ENCODE measurements at regions not wholly inside any gene's neighbourhood (a gene's known extent, or its start where the extent isn't known, plus 50 kb on each side); places are given as distances from the start of the nearest gene placed in this dataset.

DNA sequence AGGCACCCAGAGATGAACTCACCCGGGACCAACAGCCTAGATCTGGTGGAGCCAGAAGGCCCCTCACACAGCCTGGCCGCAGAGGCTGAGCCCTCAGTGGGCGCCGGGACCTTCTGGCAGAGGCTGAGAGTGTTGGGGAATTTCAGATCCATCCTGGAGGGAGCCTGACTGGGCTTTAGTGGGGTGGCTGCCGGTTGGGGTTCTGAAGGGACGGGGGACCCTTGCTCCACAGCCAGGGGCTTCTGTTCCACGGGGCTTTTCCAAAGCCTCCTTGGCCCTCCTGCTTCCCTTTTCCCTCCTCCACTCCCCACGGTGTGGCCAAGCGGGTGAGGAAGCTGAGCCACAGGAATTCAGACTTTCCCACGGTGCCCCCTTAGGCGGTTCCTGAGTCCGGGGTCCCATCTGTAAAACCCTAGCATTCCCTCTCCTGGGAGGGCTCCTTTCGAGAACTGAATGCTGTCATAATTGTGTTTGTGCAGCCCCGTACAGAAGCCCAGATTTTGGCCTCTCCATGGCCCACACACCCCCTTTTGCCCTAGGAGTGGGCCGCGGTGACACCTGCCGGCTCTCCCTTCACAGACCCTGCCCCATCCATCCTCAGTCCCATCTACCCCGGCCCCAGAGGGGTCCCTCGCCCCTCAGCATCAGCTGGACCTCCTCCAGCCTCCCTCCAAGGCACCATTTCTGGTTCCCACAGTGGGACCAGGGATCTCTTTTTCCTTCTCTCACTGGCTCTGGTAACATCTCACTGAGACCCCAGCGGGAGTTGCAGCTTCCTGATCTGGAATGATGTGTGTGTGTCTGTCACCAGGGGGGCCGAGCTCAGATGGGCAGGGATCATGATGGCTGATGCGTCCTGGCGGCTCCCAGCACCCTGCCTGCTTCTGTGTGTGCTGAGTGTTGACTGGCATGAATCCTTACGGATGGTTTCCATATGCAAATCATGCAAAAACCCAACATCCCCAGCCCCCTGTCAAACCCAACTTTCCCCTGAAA is 1048.4 kb downstream of the TBC1D22A start:
- no peak for DNase-seq

DNA sequence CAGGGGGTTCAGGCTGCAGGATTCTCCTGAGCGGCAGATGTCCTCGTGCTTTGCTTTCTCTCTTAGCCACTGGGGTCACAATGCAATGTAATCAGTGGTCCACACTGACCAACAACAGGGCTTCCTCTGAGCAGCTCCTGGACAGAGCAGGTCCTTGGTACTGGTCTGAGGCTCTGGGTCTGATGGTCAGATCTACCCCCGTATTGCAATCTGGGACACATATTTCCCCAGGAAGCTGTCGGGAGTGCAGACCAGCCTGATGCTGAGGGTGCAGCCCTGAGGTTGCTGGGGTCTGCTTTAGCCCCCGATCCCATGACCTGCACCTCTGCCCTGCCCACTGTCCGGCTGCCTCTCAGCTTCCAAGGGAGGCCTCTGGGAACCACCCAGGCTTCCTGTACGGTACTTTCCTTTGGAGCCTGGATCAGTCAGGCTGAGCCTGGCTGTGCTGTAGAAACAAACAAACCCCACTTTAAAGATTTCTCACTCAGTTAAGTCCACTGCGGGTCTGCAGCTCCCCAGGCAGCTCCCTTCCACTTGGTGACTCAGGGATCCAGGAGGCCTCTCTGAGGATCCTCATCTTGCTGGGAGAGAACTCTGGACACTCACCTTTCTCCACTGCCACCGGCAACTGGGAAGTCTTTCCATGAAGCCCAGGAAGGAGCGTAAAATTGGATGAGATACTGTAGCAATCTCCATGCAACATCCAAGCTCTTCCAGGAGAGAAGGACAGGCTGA is 1046.6 kb downstream of the TBC1D22A start:
- no peak for DNase-seq

DNA sequence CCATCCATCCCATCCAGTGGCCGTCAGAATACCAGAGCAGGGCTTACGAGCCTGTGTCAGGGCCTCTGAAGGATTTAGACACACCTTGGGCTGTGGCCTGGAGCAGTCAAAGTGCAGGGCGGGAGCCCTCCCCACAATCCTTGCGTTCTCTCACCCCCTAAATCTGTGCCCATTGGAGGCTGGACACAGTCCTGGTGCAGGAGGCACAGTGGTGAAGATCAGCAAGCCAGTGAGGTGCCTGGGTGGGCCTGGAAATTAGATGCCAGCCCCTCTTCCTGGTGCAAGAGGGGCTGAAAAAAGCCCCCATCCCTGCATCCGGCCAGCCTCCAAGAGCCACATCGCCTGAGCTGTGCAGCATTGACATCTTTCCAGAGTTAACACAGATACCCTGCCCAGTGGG is 1045.8 kb downstream of the TBC1D22A start:
- DNase-seq: no peak

DNA sequence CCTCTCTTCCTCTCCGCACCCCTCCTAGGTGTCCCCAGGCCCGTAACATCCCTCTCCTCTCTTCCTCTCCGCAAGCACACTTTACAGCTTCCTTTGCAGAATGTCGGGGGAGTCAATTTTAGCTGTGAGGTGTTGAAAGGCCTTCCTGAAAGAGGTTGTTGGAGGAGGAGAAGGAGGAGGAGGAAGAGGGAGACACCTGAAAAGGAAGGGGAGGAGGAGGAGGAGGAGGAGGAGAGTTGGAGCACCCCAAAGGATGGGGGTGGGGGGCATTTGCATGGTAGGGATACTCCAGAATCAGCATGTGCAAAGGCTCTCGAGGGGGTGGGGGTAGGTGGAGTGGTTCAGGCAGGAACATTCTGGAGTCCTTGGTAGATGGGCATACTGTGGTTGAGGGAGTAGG is 1045.1 kb downstream of the TBC1D22A start:
- no peak for DNase-seq

DNA sequence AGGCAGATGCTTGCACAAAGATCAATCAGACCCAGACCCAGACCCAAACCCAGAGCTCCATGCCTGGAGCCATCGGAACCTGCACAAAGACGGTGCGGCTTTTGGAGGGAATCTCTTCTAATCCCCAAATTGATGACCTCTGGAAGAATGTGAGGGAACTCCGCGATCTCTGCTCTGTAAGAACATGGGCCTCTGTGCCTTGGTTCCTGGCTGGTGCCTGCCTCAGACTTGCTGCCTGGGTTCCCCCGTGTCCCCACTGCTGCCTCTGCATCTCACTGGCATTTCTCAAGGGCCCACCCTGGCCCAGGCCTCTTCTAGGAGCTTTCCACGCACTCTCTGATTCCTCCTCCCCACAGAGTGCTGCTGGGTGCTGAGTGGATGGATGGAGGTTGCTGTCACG is 1044.4 kb downstream of the TBC1D22A start:
- no peak for DNase-seq

DNA sequence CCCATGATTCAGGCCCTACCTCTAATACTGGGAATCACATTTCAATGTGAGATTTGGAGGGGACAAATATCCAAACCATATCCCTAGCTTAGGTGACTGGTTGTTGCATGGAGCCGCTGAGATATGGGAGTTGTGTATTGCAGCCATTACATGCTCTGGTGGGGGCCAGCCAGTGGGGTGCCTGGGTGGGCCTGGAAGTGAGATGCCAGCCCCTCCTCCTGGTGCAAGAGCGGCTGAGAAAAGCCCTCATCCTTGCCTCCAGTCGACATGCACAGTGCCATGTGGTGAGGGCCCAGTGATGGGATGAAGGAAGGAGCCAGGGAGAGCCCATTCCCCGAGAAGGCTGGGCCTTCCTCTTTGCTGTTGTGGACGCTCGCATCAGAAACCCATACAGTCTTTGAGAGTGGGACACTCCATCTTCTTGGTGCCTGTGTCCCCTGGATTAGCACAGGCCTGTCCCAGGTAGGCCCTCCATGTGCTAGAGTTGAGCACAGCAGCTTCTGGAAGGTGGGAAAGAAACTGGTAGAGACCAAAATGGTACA is 1043.0 kb downstream of the TBC1D22A start:
- DNase-seq: no peak

DNA sequence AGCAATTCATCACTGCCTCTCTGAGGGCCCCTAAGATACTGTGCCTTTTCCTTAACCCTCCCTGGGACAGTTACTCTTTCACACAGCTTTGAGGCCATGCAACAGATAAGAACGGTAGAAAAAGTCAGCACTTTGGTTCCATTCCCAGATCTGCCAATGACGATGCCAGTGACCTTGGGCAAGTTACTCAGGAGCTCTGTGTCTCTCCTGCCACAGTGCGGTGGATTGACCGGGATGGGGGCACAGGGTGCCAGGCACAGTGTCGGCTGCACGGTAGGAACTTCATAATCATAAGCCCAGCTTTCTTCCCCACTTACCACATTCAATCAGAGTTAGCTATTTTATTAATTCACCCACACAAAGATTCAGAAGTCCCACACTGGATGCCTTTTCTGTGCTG is 1041.8 kb downstream of the TBC1D22A start:
- DNase-seq: no peak

DNA sequence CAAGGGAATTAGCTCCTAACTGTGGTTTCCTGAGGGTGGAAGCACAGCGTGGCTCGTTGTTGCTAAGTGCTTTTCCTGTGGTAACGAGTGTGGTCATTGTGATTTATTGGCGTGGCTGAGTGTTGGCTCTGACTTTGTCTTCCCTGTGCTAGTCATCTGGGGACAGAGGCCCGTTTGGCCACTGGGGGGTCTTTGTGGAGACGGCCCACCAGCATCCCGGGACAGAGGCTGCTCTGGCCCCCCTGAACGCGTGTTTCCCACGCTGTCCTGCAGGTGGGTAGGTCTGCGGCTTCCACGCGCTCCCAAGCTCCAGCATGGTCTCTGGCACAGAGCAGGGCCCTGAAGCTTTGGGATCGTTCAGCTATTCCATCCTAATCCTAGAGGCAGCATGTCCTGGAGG is 1040.0 kb downstream of the TBC1D22A start:
- DNase-seq: no peak

DNA sequence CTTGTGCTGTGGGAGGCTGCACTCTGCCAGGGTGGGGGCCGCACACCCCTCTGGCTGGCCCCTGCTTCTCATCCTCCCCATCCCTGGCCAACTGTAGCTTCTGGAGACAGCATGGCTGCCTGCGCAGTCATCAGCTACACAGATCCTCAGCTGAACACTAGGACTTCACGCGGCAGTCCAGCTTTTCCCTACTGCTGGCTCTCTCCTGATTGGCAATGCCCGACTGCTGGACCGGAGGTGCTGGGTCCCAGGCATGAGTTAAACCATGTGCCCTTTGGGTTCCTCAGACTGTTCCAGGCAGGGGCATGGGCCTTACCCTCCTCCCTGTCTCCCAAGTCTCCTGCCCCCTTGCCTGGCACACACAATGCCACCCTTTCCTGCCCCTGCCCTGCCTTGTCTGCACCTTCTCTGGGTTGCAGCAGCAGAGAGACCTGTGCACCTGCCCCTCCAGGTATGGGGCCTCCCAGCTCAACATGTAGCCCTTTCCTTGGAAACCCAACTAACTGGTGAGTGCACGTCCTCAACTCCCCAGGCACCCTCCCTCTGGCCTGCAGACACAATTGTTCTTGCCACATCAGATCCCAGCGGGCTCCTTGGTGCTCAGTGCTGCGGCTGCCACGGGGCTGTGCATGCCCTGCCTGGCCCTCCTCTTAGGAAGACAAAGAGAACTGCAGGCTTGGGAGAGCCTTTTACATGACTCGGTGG is 1039.2 kb downstream of the TBC1D22A start:
- no peak for DNase-seq

DNA sequence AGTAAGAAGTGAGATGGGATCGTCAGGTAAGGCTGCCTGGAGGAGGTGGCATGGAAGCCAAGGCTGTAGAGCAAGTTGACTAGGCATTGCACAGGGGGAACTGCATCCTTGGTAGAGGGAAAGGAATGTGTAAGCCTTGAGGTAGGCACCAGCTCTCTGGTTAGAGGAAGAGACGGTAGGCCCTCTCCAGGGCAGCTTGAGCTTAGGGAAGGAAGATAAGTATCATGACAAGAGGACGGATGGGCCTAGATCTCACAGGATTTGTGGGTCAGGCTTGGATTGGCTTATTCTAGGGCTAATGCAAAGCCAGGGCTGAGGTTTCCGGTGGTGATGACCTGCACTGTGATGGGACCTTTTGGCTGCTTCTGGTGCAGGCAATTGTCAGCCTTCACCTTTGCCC is 1035.8 kb downstream of the TBC1D22A start:
- DNase-seq: no peak

DNA sequence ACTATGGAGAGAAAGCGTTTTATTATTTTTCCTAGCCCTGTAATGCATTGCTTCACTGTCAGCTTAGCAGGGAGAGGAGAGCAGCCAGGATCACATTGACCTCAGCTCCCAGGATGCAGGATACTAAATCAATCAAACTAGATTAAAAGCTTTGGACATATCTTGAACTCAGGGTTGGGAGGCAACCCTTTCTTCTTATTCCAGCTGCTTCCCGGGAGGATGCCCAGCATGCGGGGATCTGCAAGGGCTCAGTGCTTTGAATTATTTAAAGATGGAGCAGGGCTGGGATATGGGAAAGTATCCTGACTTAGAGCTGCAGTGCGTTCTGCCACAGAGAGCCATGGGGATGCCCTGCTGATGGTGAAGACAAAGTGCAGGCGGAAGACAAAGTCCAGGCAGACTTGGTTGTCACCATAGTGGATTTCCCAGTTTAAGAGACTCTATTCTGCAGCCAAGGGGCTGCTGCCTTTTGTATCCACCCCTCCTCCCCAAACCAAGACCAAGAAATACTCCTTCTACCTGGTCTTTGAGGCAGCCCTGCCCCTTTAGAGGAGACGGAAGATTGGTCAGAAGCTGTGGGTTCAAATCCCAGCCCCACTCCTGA is 1035.0 kb downstream of the TBC1D22A start:
- no peak for DNase-seq

DNA sequence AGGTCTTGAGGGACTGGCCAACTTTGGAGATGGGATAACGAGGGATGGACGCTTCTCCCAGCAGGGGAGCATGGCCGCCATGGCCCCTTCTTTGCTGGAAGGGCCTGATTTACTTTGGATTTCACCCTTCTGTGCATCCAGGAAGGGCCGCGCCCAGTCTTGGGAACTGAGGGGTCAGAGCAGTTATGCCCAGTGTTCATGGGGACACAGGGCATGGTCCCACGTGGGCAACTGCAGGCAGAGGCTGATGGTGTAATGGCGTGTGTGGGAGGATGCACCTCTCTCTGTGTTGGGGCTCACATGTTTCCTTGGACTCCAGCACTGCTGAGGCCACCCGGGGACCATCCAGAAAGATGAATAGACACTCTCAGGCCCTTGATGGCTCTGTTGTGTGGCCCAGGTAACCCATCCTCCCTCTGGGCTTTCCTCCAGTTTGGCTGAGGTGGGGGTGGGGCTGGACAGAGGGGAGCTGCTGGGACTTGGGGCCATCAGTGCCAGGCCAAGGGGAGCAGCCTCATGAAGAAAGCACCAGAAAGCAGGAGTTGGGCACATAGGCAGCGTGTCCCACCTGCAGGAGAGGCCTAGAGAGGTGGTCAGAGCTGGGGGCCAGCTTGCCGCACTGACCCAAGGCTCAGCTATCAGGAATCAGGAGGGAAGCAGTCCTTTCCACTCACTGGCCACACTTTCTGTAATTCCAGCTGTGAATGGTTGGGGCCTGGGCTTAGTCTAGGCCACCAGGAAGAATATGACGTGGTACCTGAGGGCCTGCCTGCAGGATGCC is 1033.9 kb downstream of the TBC1D22A start:
- no peak for DNase-seq

DNA sequence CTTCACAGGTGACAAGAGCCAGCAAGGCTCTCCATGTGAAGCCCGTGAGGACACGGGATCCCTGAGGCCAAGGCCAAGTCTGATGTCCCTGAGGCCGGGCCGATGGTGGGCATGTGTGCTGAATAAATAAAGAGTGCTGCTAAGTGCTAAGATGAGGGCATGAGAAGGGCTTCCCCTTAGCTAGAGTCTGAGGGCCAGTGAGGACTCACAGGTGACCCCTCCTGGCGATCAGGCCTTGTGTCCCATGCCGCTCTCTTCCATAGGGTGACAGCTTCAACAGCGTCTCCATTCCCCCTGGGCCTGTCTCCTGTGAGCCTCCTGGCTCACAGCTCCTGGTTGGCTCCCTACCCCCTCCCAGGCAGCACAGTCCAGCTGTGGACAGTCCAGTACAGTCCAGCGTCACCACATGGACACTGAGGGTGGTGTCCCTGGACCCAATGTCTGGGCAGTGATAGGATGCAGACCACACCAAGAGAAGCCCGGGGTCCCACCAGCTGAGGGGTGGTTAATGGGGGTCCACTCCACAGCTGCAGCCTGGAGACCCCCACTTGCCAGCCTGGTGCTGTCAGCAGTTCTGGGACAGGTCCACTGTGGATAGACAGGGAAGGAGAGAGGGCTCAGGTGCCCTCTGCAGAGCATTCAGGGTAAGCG is 1033.2 kb downstream of the TBC1D22A start:
- DNase-seq: no peak

DNA sequence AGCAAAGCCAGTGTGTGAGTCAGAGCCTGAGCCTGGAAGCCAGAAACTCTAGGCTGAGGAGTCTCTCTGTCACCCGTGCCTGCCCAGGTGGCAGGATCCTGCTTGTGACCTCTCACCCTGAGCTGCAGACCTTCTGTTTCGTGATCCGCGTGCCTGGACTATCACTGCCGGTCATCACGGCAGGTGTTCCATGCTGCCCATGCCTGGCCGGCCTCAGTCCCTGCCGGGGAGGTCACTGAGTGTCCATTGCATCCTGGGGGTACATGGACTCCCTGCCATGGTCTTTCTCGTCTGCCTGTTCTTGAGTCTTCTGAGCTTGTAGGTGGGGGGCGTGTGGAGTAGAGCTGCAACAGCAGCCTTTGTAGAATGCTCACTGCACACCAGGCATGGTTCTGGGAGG is 1032.4 kb downstream of the TBC1D22A start:
- no peak for DNase-seq

DNA sequence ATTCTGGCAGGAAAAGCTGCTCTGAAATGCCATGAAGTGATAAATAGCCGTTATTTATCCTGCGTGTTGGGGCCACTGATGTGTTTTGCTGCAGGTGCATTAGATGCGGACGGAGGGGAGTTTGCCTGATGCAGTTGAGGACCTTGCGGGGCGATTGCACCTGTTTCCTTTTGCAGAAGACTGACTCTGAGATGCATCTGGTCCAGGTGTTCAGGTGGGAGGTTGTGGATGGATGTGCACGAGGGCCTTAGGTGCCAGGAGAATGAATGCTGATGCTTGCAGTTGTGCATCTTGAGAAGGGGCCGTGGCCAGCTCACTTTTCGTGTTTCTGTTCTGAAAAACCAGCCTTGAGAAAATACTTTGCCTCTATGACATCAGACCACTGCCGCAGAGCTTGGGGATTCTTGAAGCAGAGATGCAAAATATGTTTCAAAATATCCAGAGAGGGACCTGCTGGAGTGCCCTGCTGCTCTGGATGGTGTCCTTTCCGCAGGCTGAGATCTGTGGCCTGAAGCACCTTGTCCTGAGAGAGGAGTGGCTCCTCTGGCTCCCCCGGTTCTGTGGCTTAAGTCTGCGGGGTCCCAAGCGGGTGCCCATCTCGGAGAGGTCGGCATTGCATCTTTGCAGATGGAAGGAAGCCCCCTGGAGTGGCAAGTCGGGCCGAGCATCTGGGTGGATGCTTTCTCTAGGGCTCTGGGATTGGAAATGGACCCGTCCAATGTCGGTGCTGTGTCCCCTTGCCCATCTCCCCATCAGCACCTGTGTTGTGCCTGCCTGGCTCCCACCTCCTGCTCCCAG is 1031.1 kb downstream of the TBC1D22A start:
- no peak for DNase-seq

DNA sequence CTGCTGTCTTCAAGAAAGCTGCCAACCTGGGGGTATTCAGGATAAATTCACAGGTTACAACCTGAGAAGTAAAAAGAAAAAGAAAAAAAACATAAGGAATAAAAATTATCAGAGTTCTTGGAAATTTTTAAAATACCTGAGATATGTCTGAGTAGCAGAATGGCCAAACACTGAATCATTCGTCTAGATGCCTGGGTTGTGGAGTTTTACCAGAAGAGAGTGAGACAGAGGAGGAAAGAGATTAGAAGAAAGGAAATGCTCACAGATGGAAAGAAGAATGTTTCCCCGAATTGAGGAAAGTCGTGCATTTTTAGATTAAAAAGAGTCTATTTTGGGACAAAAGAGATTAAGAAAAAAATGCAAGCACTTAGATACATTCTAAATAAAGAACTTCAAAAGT is 1026.7 kb downstream of the TBC1D22A start:
- DNase-seq: no peak

DNA sequence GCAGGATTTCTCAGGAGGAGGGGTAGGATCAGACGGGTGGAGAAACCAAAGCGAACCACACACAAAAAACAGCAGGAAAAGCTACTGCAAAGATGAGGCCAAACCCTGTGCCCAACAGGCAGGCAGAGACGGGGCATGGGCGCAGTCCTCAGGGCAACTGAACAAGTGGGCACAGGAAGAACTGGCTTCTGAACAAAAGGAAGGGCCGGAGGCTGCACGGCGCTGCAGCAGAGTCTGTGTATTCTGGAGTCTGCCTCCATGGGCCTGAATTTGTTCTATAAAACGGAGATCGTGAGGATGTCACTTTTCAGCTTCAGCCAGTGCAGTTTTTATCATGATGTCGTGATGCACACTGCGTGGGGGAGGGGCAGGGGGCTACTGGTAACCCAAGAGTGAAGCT is 1026.0 kb downstream of the TBC1D22A start:
- DNase-seq: no peak

DNA sequence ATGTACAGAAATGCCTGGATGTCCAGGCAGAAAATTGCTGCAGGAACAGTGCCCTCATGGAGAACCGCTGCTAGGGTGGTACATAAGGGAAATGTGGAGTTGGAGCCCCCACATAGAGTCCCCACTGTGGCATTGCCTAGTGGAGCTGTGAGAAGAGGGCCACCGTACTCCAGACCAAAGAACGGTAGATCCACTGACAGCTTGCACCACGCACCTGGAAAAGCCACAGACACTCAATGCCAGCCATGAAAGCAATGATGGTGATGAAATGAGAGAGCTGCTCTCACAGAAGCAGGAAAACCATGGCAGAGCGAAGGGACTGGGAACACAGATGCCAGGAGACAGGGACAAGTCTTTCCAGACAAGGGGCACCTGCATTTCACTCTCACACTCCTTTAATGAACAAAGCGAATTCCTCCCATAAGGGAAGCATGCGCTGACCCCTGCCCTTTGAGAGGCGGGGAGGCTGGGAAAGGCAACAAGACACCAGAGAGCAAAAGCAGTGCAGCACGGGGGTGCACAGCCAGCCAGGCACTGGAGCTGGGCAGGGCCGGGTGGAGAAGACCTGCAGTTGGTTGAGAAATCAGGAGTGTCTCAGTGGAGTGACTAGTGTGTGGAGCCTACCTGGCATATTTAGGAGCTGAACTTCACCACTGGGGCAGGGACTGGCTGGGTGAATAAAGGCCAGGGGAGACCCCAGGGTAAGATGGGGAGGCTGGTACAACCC is 1025.2 kb downstream of the TBC1D22A start:
- DNase-seq: no peak

DNA sequence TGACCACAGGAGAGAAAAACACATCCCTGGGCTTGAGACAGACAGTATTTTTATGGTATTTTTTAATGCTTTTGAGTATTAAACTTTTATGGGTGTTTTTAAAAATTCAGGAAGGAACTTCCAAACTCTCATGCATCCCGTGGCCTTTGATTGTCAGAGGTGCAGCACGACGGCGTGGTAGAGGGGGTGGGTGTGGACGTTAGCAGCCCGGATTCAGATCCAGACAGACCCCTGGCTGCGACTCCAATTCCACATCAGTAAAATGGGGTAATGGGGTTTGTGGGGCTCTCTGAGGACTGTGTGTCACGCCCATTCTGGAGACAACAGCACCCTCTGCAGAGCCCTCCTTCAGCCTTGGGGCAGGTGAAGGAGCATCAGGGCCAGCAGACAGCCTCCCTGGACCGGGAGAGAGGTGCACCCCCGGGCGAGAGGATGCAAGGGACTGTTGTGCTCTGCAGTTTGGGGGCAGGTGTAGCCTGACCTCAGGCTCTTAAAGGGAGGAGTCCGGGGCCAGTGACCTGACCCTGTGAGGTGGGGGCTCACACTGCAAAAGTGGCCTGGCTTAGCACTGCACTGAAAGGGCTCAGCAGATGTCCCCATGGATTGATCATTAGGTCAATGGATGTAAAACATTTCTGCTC is 1024.3 kb downstream of the TBC1D22A start:
- DNase-seq: no peak

All from bone marrow (tissue), 2 donors.